DOHH2 (cell line): ENCODE measurements at regions not wholly inside any gene's neighbourhood (a gene's known extent, or its start where the extent isn't known, plus 50 kb on each side); places are given as distances from the start of the nearest gene placed in this dataset.

Experiments
- EZH2phosphoT487 ChIP-seq: fragments of 200-600 bp; sonication (generic); IDR thresholded peaks from 2 replicates; pipeline ENCODE4 v1.6.1; 2017; ENCODE audit warnings: borderline replicate concordance, mild to moderate bottlenecking, antibody characterized with exemption, low read length, moderate library complexity, mixed read lengths
- TF ChIP-seq, protein P1 (sequence below): fragments of 200-600 bp; sonication (generic); IDR thresholded peaks from one replicate; pipeline ENCODE4 v1.5.1; 2014; ENCODE audit warnings: antibody characterized with exemption, mild to moderate bottlenecking, low read depth, low read length; ENCODE audit not compliant: poor library complexity, severe bottlenecking

DNA sequence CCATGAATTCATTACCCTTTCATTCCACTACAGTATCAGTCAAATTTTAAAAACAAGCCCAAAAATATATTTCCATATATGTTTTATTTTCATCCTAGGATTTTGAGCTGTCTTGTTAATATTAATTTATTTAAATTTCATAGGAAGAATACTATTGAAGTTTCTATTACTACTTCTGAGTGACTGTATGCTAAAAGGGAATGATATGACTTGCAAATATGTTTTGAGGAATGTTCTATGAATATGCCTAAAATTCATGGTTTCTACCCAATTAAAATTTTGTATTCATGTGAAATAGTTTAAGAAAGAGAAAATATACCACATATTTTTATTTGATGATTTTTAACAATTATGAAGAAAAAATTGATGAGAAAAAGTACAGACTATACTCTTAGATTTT, 52.9 kb upstream of the BACH1 start:
- TF ChIP-seq, protein P1, sequence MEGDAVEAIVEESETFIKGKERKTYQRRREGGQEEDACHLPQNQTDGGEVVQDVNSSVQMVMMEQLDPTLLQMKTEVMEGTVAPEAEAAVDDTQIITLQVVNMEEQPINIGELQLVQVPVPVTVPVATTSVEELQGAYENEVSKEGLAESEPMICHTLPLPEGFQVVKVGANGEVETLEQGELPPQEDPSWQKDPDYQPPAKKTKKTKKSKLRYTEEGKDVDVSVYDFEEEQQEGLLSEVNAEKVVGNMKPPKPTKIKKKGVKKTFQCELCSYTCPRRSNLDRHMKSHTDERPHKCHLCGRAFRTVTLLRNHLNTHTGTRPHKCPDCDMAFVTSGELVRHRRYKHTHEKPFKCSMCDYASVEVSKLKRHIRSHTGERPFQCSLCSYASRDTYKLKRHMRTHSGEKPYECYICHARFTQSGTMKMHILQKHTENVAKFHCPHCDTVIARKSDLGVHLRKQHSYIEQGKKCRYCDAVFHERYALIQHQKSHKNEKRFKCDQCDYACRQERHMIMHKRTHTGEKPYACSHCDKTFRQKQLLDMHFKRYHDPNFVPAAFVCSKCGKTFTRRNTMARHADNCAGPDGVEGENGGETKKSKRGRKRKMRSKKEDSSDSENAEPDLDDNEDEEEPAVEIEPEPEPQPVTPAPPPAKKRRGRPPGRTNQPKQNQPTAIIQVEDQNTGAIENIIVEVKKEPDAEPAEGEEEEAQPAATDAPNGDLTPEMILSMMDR, result no peak
- TF ChIP-seq EZH2phosphoT487, result no peak
